Endothelial cell of umbilical vein (primary cell): ENCODE measurements at regions not wholly inside any gene's neighbourhood (a gene's known extent, or its start where the extent isn't known, plus 50 kb on each side); places are given as distances from the start of the nearest gene placed in this dataset.

ENCODE experiments used
- BruUV-seq: library from RNA; stranded (reverse); fragments of 400-500 nt; replicated peaks from 2 replicates; lab custom pipeline; 2021; lab: Mats Ljungman, UMichigan
- CTCF ChIA-PET: fragments of 300-600, 350-600 bp; sonication (Branson Sonifier 250); formaldehyde crosslinking; loops from one replicate; lab custom pipeline; 2021; ENCODE audit warnings: antibody characterized with exemption, inconsistent platforms; lab: Charles Lee
- POLR2A ChIA-PET: fragments of 300-600, 350-600 bp; sonication (Branson Sonifier 250); formaldehyde crosslinking; loops from one replicate; lab custom pipeline; 2021; ENCODE audit warnings: antibody characterized with exemption, inconsistent platforms; lab: Charles Lee
- DNase-seq: peaks from one replicate; pipeline ENCODE4 v3.0.0-alpha.2; 2011; ENCODE audit warnings: low read depth, low spot score
- FAIRE-seq: peaks from 2 replicates; lab custom pipeline; 2011; peaks lifted over from hg19 to GRCh38; lab: Jason Lieb, UNC
- H2AFZ ChIP-seq: 2 replicates; pipeline ENCODE4 v1.6.0; 2012; ENCODE audit warnings: low read depth, low read length, control low read depth, inconsistent platforms
- H3K27ac ChIP-seq: 2 replicates; pipeline ENCODE4 v1.5.1; 2011; ENCODE audit warnings: low read depth, mild to moderate bottlenecking, control low read depth, low read length, moderate library complexity; ENCODE audit not compliant: insufficient read depth
- H3K27me3 ChIP-seq, 2 experiments: 2 replicates each; pipeline versions ENCODE4 v1.6.0 to v1.6.1; 2011; ENCODE audit warnings: low read length in 2 of 2, mixed read lengths in 1 of 2; ENCODE audit not compliant: control insufficient read depth in 2 of 2, insufficient read depth in 2 of 2
- H3K36me3 ChIP-seq, 2 experiments: 2 replicates in 1 of 2; 3 replicates in 1 of 2; pipeline ENCODE4 v1.5.1; 2011; ENCODE audit warnings: low read length in 2 of 2, mild to moderate bottlenecking in 1 of 2, moderate library complexity in 1 of 2; ENCODE audit not compliant: control insufficient read depth in 2 of 2, insufficient read depth in 2 of 2; ENCODE audit errors: extremely low read depth in 1 of 2
- H3K4me1 ChIP-seq: 3 replicates; pipeline ENCODE4 v1.5.1; 2011; ENCODE audit warnings: mild to moderate bottlenecking, low read length; ENCODE audit not compliant: control insufficient read depth, insufficient read depth; ENCODE audit errors: extremely low read depth
- H3K4me2 ChIP-seq: 2 replicates; pipeline ENCODE4 v1.6.1; 2011; ENCODE audit warnings: low read length, control low read depth, mixed read lengths; ENCODE audit not compliant: insufficient read depth
- H3K4me3 ChIP-seq, 3 experiments: fragments of 200-600 bp in 1 of 3; sonication (generic), shearing (Covaris generic) in 1 of 3; replicated peaks in 1 of 3; 2 replicates each; pipeline ENCODE4 v1.5.1; 2011 to 2016; ENCODE audit warnings: control low read depth in 3 of 3, low read length in 3 of 3, mild to moderate bottlenecking in 2 of 3, inconsistent platforms in 1 of 3, low read depth in 1 of 3, moderate library complexity in 1 of 3; ENCODE audit not compliant: insufficient read depth in 1 of 3
- H3K79me2 ChIP-seq: 2 replicates; pipeline ENCODE4 v1.6.0; 2012; ENCODE audit warnings: low read length, inconsistent platforms; ENCODE audit not compliant: control insufficient read depth, insufficient read depth
- H3K9ac ChIP-seq: replicated peaks from 2 replicates; pipeline ENCODE3; 2011; ENCODE audit warnings: low read length, control low read depth; ENCODE audit not compliant: insufficient read depth; ENCODE audit errors: extremely low read depth
- H3K9me1 ChIP-seq: replicated peaks from 3 replicates; pipeline ENCODE4 v1.6.0; 2011; ENCODE audit warnings: mild to moderate bottlenecking, low read length; ENCODE audit not compliant: control insufficient read depth, insufficient read depth; ENCODE audit errors: extremely low read depth
- H3K9me3 ChIP-seq: replicated peaks from 2 replicates; pipeline ENCODE4 v1.5.1; 2012; ENCODE audit warnings: low read length, inconsistent platforms; ENCODE audit not compliant: control insufficient read depth, insufficient read depth
- H4K20me1 ChIP-seq: replicated peaks from 2 replicates; pipeline ENCODE3; 2011; ENCODE audit warnings: mild to moderate bottlenecking, low read length; ENCODE audit not compliant: control insufficient read depth, insufficient read depth; ENCODE audit errors: extremely low read depth
- CTCF ChIP-seq, 2 donors: IDR thresholded peaks; 1 replicate in 1 of 2; 2 replicates in 1 of 2; pipeline ENCODE4 v1.5.1; 2011; ENCODE audit warnings: low read length in 2 of 2, mild to moderate bottlenecking in 2 of 2, moderate library complexity in 2 of 2, control low read depth in 1 of 2, inconsistent platforms in 1 of 2, low read depth in 1 of 2; ENCODE audit not compliant: insufficient read depth in 1 of 2; ENCODE audit errors: extremely low read depth in 1 of 2
- EZH2 ChIP-seq: IDR thresholded peaks from 2 replicates; pipeline ENCODE4 v1.6.1; 2012; ENCODE audit warnings: borderline replicate concordance, low read depth, mild to moderate bottlenecking, moderate library complexity, low read length, inconsistent platforms; ENCODE audit not compliant: severe bottlenecking
- GATA2 ChIP-seq: IDR thresholded peaks from 2 replicates; pipeline ENCODE4 v1.7.0; 2011; ENCODE audit warnings: low read depth, mild to moderate bottlenecking, moderate library complexity, mixed read lengths, low read length; ENCODE audit not compliant: insufficient read length, insufficient read depth
- MAX ChIP-seq: IDR thresholded peaks from 2 replicates; pipeline ENCODE4 v1.6.1; 2011; ENCODE audit not compliant: insufficient read depth, insufficient read length
- dilution Hi-C: fragments of 300-500 bp; cut with MboI; formaldehyde crosslinking; loops from one replicate; pipeline ENCODE4 v1.15.0; 2019; ENCODE audit warnings: low sequenced_read_pairs; ENCODE audit not compliant: extremely low pct_ligation_motif_present
- intact Hi-C: fragments of 100-400 bp; cut with micrococcal nuclease; formaldehyde crosslinking; loops from one replicate; pipeline ENCODE4 v1.10.0; 2022

GRCh38 chr14:95609398-95609990, 74.6 kb downstream of the GLRX5 start:
- ChIA-PET POLR2A (no interaction called here), CTCF (interaction anchor here (0.7 to 1.1 kb wide), 10 partner anchors 9 to 385 kb away, joined by 3 to 27 read pairs (median 4); no protein-coding TSS in a partner anchor)
- Histone ChIP-seq H3K9me1 (no peaks in the 10 kb centered on the region), H3K9ac (no peak overlapping the region), H3K4me2 (no peak overlapping the region), H3K27ac (no peak overlapping the region), H3K9me3 (no peaks in the 10 kb centered on the region), H3K27me3 (no peaks in the 10 kb centered on the region), H3K79me2 (no peaks in the 10 kb centered on the region), H4K20me1 (no peaks in the 10 kb centered on the region), H3K4me1 (no peaks in the 10 kb centered on the region), H2AFZ (no peak overlapping the region), H3K36me3 (no peaks in the 10 kb centered on the region), H3K4me3 (no peak overlapping the region)
- TF ChIP-seq CTCF (IDR thresholded peaks at IDR 0.05; ENCODE audit: extremely low read depth in 1 of 2, insufficient read depth in 1 of 2, low read depth in 1 of 2, low read length in 2 of 2) (peak; percentile 43 to 64), GATA2 (no peak)
- BruUV-seq: no TSS peak
- peak; percentile 29 for DNase-seq
- dilution Hi-C loops (no loop called here), intact Hi-C loops (loop anchor here (1.0 kb wide), 3 partner anchors 48 to 385 kb away; no protein-coding TSS in a partner anchor)
- FAIRE-seq: peak; percentile 68

- DNase-seq (no peak), FAIRE-seq (no peak)
- no peak overlapping the region for H2AFZ ChIP-seq
- H3K4me3 ChIP-seq: no peak overlapping the region
- intact Hi-C loops (no loop called here), dilution Hi-C loops (no loop called here)
- CTCF ChIA-PET: interaction anchor here (2.2 kb wide), 1 partner anchor 163 kb away, joined by 23 read pairs; no protein-coding TSS in a partner anchor
- no TSS peak for BruUV-seq
- no peaks in the 10 kb centered on the region for H3K9me3 ChIP-seq
- H4K20me1 ChIP-seq: no peaks in the 10 kb centered on the region
- POLR2A ChIA-PET: no interaction called here
- H3K4me2 ChIP-seq: no peak overlapping the region
- H3K36me3 ChIP-seq: no peaks in the 10 kb centered on the region
- no peak for TF ChIP-seq EZH2
- peak in 1 of 2 donors; percentile 26 for TF ChIP-seq CTCF (IDR thresholded peaks at IDR 0.05; ENCODE audit: extremely low read depth in 1 of 2, insufficient read depth in 1 of 2, low read depth in 1 of 2, low read length in 2 of 2)
- no peak for TF ChIP-seq MAX
- no peaks in the 10 kb centered on the region for H3K79me2 ChIP-seq
- no peak overlapping the region for H3K27ac ChIP-seq
- no peaks in the 10 kb centered on the region for H3K9me1 ChIP-seq
- no peaks in the 10 kb centered on the region for H3K4me1 ChIP-seq
- no peak overlapping the region for H3K9ac ChIP-seq
- H3K27me3 ChIP-seq: no peaks in the 10 kb centered on the region
Measured at GRCh38 chr14:95611293-95611880, 74.8 kb upstream of the TCL1B start.
